ENCODE measurements at regions not wholly inside any gene's neighbourhood (a gene's known extent, or its start where the extent isn't known, plus 50 kb on each side); places are given as distances from the start of the nearest gene placed in this dataset.

DNA sequence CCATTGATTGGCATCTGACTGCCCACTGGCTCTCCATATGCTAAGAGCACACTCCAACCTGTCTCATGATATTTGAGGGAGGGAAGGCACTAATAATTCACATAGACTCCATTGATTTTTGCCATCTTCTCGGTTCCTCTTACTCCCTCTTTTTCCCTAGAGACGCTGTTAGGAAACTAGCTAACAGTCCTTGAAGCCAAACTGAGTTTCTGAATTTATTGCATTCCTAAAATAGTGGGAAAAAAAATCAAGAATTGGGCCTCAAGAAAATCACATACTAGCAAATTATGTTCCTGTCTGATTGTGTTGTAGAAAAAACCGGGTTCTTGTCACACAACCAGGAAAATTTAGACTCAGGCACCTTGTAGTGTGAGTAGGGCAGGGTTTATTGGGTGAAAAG is 86.4 kb upstream of the SLC7A1 start:
- TF ChIP-seq HNF4G (IDR thresholded peaks at IDR 0.05) (no peak), TAF1 (conservative IDR thresholded peaks at IDR 0.05) (no peak), RAD21 (IDR thresholded peaks at IDR 0.05) (no peak), MAX (IDR thresholded peaks at IDR 0.05) (no peak), HNF4A (conservative IDR thresholded peaks at IDR 0.05) (no peak), NR2F2 (IDR thresholded peaks at IDR 0.05) (no peak), GABPA (IDR thresholded peaks at IDR 0.05 in 1 of 2, conservative IDR thresholded peaks at IDR 0.05 in 1 of 2) (no peak), RXRA (IDR thresholded peaks at IDR 0.05) (no peak), SP1 (IDR thresholded peaks at IDR 0.05) (no peak)
- TF ChIP-seq, protein P1, sequence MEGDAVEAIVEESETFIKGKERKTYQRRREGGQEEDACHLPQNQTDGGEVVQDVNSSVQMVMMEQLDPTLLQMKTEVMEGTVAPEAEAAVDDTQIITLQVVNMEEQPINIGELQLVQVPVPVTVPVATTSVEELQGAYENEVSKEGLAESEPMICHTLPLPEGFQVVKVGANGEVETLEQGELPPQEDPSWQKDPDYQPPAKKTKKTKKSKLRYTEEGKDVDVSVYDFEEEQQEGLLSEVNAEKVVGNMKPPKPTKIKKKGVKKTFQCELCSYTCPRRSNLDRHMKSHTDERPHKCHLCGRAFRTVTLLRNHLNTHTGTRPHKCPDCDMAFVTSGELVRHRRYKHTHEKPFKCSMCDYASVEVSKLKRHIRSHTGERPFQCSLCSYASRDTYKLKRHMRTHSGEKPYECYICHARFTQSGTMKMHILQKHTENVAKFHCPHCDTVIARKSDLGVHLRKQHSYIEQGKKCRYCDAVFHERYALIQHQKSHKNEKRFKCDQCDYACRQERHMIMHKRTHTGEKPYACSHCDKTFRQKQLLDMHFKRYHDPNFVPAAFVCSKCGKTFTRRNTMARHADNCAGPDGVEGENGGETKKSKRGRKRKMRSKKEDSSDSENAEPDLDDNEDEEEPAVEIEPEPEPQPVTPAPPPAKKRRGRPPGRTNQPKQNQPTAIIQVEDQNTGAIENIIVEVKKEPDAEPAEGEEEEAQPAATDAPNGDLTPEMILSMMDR (IDR thresholded peaks at IDR 0.05; ENCODE audit: low read depth, low read length, missing input control), result no peak
- TF ChIP-seq, protein P2, sequence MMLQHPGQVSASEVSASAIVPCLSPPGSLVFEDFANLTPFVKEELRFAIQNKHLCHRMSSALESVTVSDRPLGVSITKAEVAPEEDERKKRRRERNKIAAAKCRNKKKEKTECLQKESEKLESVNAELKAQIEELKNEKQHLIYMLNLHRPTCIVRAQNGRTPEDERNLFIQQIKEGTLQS (IDR thresholded peaks at IDR 0.05), result no peak
- TF ChIP-seq, protein P3, sequence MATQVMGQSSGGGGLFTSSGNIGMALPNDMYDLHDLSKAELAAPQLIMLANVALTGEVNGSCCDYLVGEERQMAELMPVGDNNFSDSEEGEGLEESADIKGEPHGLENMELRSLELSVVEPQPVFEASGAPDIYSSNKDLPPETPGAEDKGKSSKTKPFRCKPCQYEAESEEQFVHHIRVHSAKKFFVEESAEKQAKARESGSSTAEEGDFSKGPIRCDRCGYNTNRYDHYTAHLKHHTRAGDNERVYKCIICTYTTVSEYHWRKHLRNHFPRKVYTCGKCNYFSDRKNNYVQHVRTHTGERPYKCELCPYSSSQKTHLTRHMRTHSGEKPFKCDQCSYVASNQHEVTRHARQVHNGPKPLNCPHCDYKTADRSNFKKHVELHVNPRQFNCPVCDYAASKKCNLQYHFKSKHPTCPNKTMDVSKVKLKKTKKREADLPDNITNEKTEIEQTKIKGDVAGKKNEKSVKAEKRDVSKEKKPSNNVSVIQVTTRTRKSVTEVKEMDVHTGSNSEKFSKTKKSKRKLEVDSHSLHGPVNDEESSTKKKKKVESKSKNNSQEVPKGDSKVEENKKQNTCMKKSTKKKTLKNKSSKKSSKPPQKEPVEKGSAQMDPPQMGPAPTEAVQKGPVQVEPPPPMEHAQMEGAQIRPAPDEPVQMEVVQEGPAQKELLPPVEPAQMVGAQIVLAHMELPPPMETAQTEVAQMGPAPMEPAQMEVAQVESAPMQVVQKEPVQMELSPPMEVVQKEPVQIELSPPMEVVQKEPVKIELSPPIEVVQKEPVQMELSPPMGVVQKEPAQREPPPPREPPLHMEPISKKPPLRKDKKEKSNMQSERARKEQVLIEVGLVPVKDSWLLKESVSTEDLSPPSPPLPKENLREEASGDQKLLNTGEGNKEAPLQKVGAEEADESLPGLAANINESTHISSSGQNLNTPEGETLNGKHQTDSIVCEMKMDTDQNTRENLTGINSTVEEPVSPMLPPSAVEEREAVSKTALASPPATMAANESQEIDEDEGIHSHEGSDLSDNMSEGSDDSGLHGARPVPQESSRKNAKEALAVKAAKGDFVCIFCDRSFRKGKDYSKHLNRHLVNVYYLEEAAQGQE (IDR thresholded peaks at IDR 0.05), result no peak

All from liver (tissue), 3 donors.